Stomach (tissue), 8 donors: ENCODE measurements at regions not wholly inside any gene's neighbourhood (a gene's known extent, or its start where the extent isn't known, plus 50 kb on each side); places are given as distances from the start of the nearest gene placed in this dataset.

Experiments used
- DNase-seq, 2 donors: peaks; one replicate each; pipeline versions ENCODE4 v3.0.0 to v3.0.0-alpha.2; 2013 to 2019
- H3K27ac ChIP-seq, 5 donors: fragments of 200-600 bp in 4 of 5; sonication (generic) in 4 of 5; one replicate each; pipeline ENCODE4 v1.5.1; 2013 to 2019; ENCODE audit warnings: mild to moderate bottlenecking in 1 of 5, moderate library complexity in 1 of 5
- H3K27me3 ChIP-seq, 3 donors: fragments of 200-600 bp; sonication (generic); one replicate each; pipeline ENCODE4 v1.5.1; 2017 to 2019; ENCODE audit warnings: mixed run types in 1 of 3
- H3K36me3 ChIP-seq, 4 donors: fragments of 200-600 bp; sonication (generic); 1 replicate in 3 of 4; 2 replicates in 1 of 4; pipeline ENCODE4 v1.5.1; 2016 to 2019
- H3K4me1 ChIP-seq, 4 donors: fragments of 200-600 bp; sonication (generic); one replicate each; pipeline ENCODE4 v1.5.1; 2016 to 2019
- H3K4me3 ChIP-seq, 4 donors: fragments of 200-600 bp; sonication (generic) in 3 of 4; one replicate each; pipeline ENCODE4 v1.5.1; 2016 to 2019; ENCODE audit warnings: mild to moderate bottlenecking in 1 of 4
- H3K9me3 ChIP-seq, 4 donors: fragments of 200-600 bp; sonication (generic); one replicate each; pipeline ENCODE4 v1.5.1; 2016 to 2019
- CTCF ChIP-seq, 7 experiments: fragments of 450-650 bp in 4 of 7; fragments of 200-600 bp in 3 of 7; sonication (generic) in 3 of 7; IDR thresholded peaks; one replicate each; pipeline ENCODE4 v1.5.1; 2016 to 2019; ENCODE audit warnings: antibody characterized with exemption in 7 of 7, control low read depth in 2 of 7, mild to moderate bottlenecking in 1 of 7
- EP300 ChIP-seq: sonication (generic); formaldehyde crosslinking; IDR thresholded peaks from one replicate; pipeline ENCODE4 v1.6.1; 2017; ENCODE audit warnings: antibody characterized with exemption
- POLR2A ChIP-seq, 4 donors: fragments of 450-650 bp; IDR thresholded peaks; one replicate each; pipeline ENCODE4 v1.6.1; 2016; ENCODE audit warnings: antibody characterized with exemption in 4 of 4, control low read depth in 2 of 4, mild to moderate bottlenecking in 1 of 4, moderate library complexity in 1 of 4
- POLR2AphosphoS5 ChIP-seq, 3 donors: sonication (generic); formaldehyde crosslinking; IDR thresholded peaks; one replicate each; pipeline ENCODE4 v1.6.1; 2016; ENCODE audit warnings: antibody characterized with exemption in 3 of 3
- WGBS, 5 donors: extraction: QIAGEN DNeasy Blood & Tissue Kit in 3 of 5; methylation state at CpG; one replicate each; pipeline versions ENCODE4 v1.1.5 to v1.1.7; 2013 to 2018; 5-methylcytosine and 5-hydroxymethylcytosine counted together
- intact Hi-C: fragments of 100-400 bp; cut with DNase I; formaldehyde crosslinking; loops from one replicate; pipeline ENCODE4 v1.15.1; 2023; ENCODE audit warnings: low total_unique reads
- donor health status: healthy with polysubstance abuse.
- donor health status: Bipolar disorder and iron deficiency.
- donor health status: healthy.

DNA sequence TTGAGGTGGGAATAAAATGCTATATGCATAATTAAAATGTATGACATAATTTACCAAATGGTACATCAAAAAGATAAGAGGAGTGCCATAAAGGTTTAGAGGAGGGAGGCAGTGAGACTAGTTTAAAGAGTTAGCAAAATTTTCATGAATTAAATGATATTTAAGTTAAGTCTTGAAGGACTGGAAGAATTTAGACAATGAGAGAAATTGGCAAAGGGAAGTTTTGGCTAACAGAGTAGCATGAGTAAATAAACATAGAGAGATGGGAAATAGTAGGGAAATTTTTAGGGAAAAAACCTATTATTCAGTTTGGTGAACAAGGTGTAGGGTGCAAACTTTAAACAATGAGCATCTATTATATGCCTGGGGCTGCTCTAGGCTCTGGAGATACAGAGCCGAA, 68.8 kb downstream of the CAVIN2 start:
- Histone ChIP-seq H3K4me1 (no peaks in the 10 kb centered on the region), H3K27me3 (no peaks in the 10 kb centered on the region), H3K9me3 (peaks cover 0 to 15% (median 13%) of the 10 kb centered on the region in 4 donors), H3K4me3 (no peak overlapping the region), H3K36me3 (no peaks in the 10 kb centered on the region), H3K27ac (no peak overlapping the region)
- intact Hi-C loops = no loop called here
- DNase-seq = no peak
- no peak for TF ChIP-seq EP300
- no peak for TF ChIP-seq POLR2AphosphoS5 (IDR thresholded peaks at IDR 0.05)
- no peak for TF ChIP-seq CTCF (IDR thresholded peaks at IDR 0.05)
- TF ChIP-seq POLR2A (IDR thresholded peaks at IDR 0.05) = no peak
- whole genome bisulfite sequencing, 5 donors = 94 to 97% (median 96%) methylated on average over 1 of the region's 1 CpG

DNA sequence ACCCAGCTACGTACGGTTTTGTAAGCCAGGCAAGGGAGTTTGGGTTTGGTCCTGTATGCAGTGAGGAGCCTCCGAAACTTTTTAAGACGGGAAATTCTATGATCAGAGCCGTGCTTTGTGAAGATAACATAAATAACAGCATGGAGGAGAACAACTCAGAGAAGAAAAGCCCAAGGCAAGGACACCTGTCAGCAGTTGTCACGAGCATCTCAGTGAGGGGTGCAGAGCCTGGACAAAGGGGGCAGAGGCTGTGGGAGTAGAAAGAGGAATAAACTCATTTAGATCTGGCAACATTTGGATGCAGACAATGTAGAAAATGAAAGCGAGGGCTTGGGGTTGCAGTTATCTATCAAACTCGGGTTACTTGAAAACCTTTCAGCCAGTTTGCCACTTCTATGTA, 64.5 kb downstream of the CAVIN2 start:
- no peaks in the 10 kb centered on the region for H3K9me3 ChIP-seq
- TF ChIP-seq CTCF (IDR thresholded peaks at IDR 0.05) = no peak
- no peak for TF ChIP-seq EP300
- no peak for TF ChIP-seq POLR2AphosphoS5 (IDR thresholded peaks at IDR 0.05)
- no peak for TF ChIP-seq POLR2A (IDR thresholded peaks at IDR 0.05)
- H3K36me3 ChIP-seq = no peaks in the 10 kb centered on the region
- intact Hi-C loops = no loop called here
- no peak overlapping the region for H3K4me3 ChIP-seq
- WGBS, 5 donors = 79 to 83% (median 81%) methylated on average over 8 of the region's 8 CpGs
- H3K27me3 ChIP-seq = no peaks in the 10 kb centered on the region
- no peak overlapping the region for H3K27ac ChIP-seq
- H3K4me1 ChIP-seq = no peaks in the 10 kb centered on the region
- no peak for DNase-seq

GRCh38 chr2:191783416-191783815, 63.5 kb downstream of the CAVIN2 start:
- no peak for DNase-seq

More at GRCh38 chr2:191783416-191783815, 63.5 kb downstream of the CAVIN2 start:
- no peak overlapping the region for H3K27ac ChIP-seq
- intact Hi-C loops = no loop called here
- no peaks in the 10 kb centered on the region for H3K36me3 ChIP-seq
- no peaks in the 10 kb centered on the region for H3K27me3 ChIP-seq
- no peaks in the 10 kb centered on the region for H3K4me1 ChIP-seq
- no peaks in the 10 kb centered on the region for H3K9me3 ChIP-seq
- no peak for TF ChIP-seq POLR2A (IDR thresholded peaks at IDR 0.05)
- no peak for TF ChIP-seq CTCF (IDR thresholded peaks at IDR 0.05)
- TF ChIP-seq EP300 = no peak
- TF ChIP-seq POLR2AphosphoS5 (IDR thresholded peaks at IDR 0.05) = no peak
- no peak overlapping the region for H3K4me3 ChIP-seq
